Stimulated activated CD4-positive, alpha-beta T cell treated with anti-CD3 and anti-CD28 coated beads, TNF-alpha, amount 100 ng/mL, for 48 hours (primary cell): ENCODE measurements at regions not wholly inside any gene's neighbourhood (a gene's known extent, or its start where the extent isn't known, plus 50 kb on each side); places are given as distances from the start of the nearest gene placed in this dataset.
"Not testable (repeated sequence)": the region's sequence is repeated elsewhere in the genome, so short reads cannot be mapped to it uniquely, and the experiment has no call there.

ENCODE experiments used
- DNase-seq, 3 donors: peaks; one replicate each; pipeline ENCODE4 v3.0.0-alpha.2; 2020; ENCODE audit warnings: low read depth in 3 of 3

GRCh38 chr9:65420771-65421170 is 135.8 kb upstream of the FOXD4L5 start:
- no peak for DNase-seq

- DNase-seq: not testable (repeated sequence)
Observed at GRCh38 chr9:65418966-65419365, 134.0 kb upstream of the FOXD4L5 start.

- DNase-seq: not testable (repeated sequence)
Observed at GRCh38 chr9:65416948-65417347, 131.9 kb upstream of the FOXD4L5 start.

- not testable (repeated sequence) for DNase-seq
Observed at GRCh38 chr9:65414249-65414648, 129.2 kb upstream of the FOXD4L5 start.

GRCh38 chr9:65413371-65413770 is 128.4 kb upstream of the FOXD4L5 start:
- not testable (repeated sequence) for DNase-seq

- no peak for DNase-seq
Observed at GRCh38 chr9:65411901-65412300, 126.9 kb upstream of the FOXD4L5 start.

GRCh38 chr9:65411336-65411735 is 126.3 kb upstream of the FOXD4L5 start:
- no peak for DNase-seq

GRCh38 chr9:65410926-65411325 is 125.9 kb upstream of the FOXD4L5 start:
- DNase-seq: no peak

- DNase-seq: no peak
Observed at GRCh38 chr9:65409471-65409980, 124.5 kb upstream of the FOXD4L5 start.

GRCh38 chr9:65408806-65409205 is 123.8 kb upstream of the FOXD4L5 start:
- not testable (repeated sequence) for DNase-seq

- not testable (repeated sequence) for DNase-seq
Observed at GRCh38 chr9:65406625-65407024, 121.6 kb upstream of the FOXD4L5 start.

GRCh38 chr9:65405766-65406165 is 120.8 kb upstream of the FOXD4L5 start:
- not testable (repeated sequence) for DNase-seq

- no peak for DNase-seq
Observed at GRCh38 chr9:65405253-65405652, 120.2 kb upstream of the FOXD4L5 start.

GRCh38 chr9:65404232-65405006 is 119.4 kb upstream of the FOXD4L5 start:
- DNase-seq: no peak

- DNase-seq: no peak
Observed at GRCh38 chr9:65403721-65404120, 118.7 kb upstream of the FOXD4L5 start.

- not testable (repeated sequence) for DNase-seq
Observed at GRCh38 chr9:65403072-65403471, 118.1 kb upstream of the FOXD4L5 start.

- DNase-seq: not testable (repeated sequence)
Observed at GRCh38 chr9:65402206-65402870, 117.3 kb upstream of the FOXD4L5 start.

GRCh38 chr9:65401456-65402045 is 116.5 kb upstream of the FOXD4L5 start:
- DNase-seq: not testable (repeated sequence)

- DNase-seq: no peak
Observed at GRCh38 chr9:65400886-65401285, 115.9 kb upstream of the FOXD4L5 start.

- not testable (repeated sequence) for DNase-seq
Observed at GRCh38 chr9:65397763-65398719, 113.0 kb upstream of the FOXD4L5 start.

- DNase-seq: not testable (repeated sequence)
Observed at GRCh38 chr9:65397226-65397625, 112.2 kb upstream of the FOXD4L5 start.
